Stimulated activated CD8-positive, alpha-beta memory T cell treated with anti-CD3 and anti-CD28 coated beads, Interleukin-15, amount 100 ng/mL, for 48 hours (primary cell): ENCODE measurements at regions not wholly inside any gene's neighbourhood (a gene's known extent, or its start where the extent isn't known, plus 50 kb on each side); places are given as distances from the start of the nearest gene placed in this dataset.

Experiments used
- DNase-seq, 2 donors: peaks; one replicate each; pipeline ENCODE4 v3.0.0-alpha.2; 2020; ENCODE audit warnings: low read depth in 2 of 2

- no peak for DNase-seq
Measured at GRCh38 chr18:45227001-45227742, 388.1 kb upstream of the SLC14A2 start.

GRCh38 chr18:45228796-45229388 is 386.4 kb upstream of the SLC14A2 start:
- no peak for DNase-seq

- DNase-seq = no peak
Measured at GRCh38 chr18:45231617-45232016, 383.7 kb upstream of the SLC14A2 start.

- DNase-seq = no peak
Measured at GRCh38 chr18:45232061-45232460, 383.2 kb upstream of the SLC14A2 start.

- DNase-seq = no peak
Measured at GRCh38 chr18:45236676-45237075, 378.6 kb upstream of the SLC14A2 start.

- no peak for DNase-seq
Measured at GRCh38 chr18:45237343-45238098, 377.8 kb upstream of the SLC14A2 start.

- no peak for DNase-seq
Measured at GRCh38 chr18:45241271-45241670, 374.0 kb upstream of the SLC14A2 start.

GRCh38 chr18:45241982-45242565 is 373.2 kb upstream of the SLC14A2 start:
- DNase-seq = no peak

- no peak for DNase-seq
Measured at GRCh38 chr18:45243340-45244110, 371.8 kb upstream of the SLC14A2 start.

GRCh38 chr18:45245091-45245511 is 370.2 kb upstream of the SLC14A2 start:
- DNase-seq = no peak

- no peak for DNase-seq
Measured at GRCh38 chr18:45248240-45248903, 366.9 kb upstream of the SLC14A2 start.

- no peak for DNase-seq
Measured at GRCh38 chr18:45249246-45249661, 366.0 kb upstream of the SLC14A2 start.

- DNase-seq = no peak
Measured at GRCh38 chr18:45250479-45250878, 364.8 kb upstream of the SLC14A2 start.

- no peak for DNase-seq
Measured at GRCh38 chr18:45251236-45251635, 364.0 kb upstream of the SLC14A2 start.

GRCh38 chr18:45252474-45252873 is 362.8 kb upstream of the SLC14A2 start:
- no peak for DNase-seq

GRCh38 chr18:45253056-45253565 is 362.2 kb upstream of the SLC14A2 start:
- no peak for DNase-seq

GRCh38 chr18:45253973-45254708 is 361.1 kb upstream of the SLC14A2 start:
- DNase-seq = no peak

GRCh38 chr18:45254709-45255082 is 360.6 kb upstream of the SLC14A2 start:
- DNase-seq = no peak

GRCh38 chr18:45255197-45255890 is 359.9 kb upstream of the SLC14A2 start:
- DNase-seq = no peak

- no peak for DNase-seq
Measured at GRCh38 chr18:45260125-45260524, 355.2 kb upstream of the SLC14A2 start.
